ENCODE measurements at regions not wholly inside any gene's neighbourhood (a gene's known extent, or its start where the extent isn't known, plus 50 kb on each side); places are given as distances from the start of the nearest gene placed in this dataset.

DNA sequence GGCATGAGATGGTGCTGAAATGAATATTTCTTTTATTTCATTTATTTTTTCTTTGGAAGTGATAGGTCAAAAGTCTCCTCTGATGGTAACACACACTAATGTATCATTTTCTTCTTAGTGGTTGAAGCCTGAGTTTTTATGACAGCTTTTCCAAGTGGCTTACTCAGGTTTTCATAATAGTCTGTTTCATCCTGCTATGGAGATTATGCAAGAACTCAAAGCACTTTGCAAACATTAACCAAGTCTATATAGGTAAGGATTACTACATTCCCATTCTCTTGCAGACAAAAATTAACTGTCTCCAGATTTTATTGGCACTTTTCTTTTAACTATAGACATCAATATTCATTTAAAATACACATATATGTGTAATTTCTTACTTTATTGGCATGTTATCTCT lies 572.6 kb upstream of the GCFC2 start:
- no peak for DNase-seq (ENCODE audit: low read depth)
- no peak overlapping the region for H3K4me3 ChIP-seq (ENCODE audit: low read length)
- TF ChIP-seq, protein P1, sequence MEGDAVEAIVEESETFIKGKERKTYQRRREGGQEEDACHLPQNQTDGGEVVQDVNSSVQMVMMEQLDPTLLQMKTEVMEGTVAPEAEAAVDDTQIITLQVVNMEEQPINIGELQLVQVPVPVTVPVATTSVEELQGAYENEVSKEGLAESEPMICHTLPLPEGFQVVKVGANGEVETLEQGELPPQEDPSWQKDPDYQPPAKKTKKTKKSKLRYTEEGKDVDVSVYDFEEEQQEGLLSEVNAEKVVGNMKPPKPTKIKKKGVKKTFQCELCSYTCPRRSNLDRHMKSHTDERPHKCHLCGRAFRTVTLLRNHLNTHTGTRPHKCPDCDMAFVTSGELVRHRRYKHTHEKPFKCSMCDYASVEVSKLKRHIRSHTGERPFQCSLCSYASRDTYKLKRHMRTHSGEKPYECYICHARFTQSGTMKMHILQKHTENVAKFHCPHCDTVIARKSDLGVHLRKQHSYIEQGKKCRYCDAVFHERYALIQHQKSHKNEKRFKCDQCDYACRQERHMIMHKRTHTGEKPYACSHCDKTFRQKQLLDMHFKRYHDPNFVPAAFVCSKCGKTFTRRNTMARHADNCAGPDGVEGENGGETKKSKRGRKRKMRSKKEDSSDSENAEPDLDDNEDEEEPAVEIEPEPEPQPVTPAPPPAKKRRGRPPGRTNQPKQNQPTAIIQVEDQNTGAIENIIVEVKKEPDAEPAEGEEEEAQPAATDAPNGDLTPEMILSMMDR (IDR thresholded peaks at IDR 0.05; ENCODE audit: insufficient read depth, low read depth, low read length, missing control alignments), result no peak

- H3K4me3 ChIP-seq (ENCODE audit: low read length), result no peak overlapping the region
Observed at GRCh38 chr2:76281156-76281841, 570.6 kb upstream of the GCFC2 start.

GRCh38 chr2:76280686-76281085 lies 570.0 kb upstream of the GCFC2 start:
- no peak for DNase-seq (ENCODE audit: low read depth)
- no peak overlapping the region for H3K4me3 ChIP-seq (ENCODE audit: low read length)
- TF ChIP-seq, protein P1 (IDR thresholded peaks at IDR 0.05; ENCODE audit: insufficient read depth, low read depth, low read length, missing control alignments), result no peak

More at GRCh38 chr2:76281156-76281841, 570.6 kb upstream of the GCFC2 start:
- no peak for DNase-seq (ENCODE audit: low read depth)
- TF ChIP-seq, protein P1 (IDR thresholded peaks at IDR 0.05; ENCODE audit: insufficient read depth, low read depth, low read length, missing control alignments), result no peak

DNA sequence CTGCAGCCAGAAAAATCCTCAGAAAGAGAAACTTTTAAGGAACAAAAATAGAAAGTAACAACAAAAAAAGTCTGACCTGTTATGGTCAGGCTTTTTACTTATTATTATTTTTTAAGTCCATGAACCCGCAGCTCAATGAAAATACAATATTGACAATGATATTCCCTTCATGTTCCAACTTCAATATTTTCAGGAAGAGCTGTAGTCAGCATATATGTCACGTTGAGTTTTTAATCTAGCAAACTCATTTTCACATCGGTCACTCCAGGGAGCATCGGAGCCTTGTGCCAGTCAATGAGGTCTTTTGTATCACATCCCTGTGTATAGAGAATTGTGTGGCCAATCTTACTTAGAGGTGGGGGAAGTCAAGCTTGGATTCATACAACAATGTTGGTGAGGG lies 568.4 kb upstream of the GCFC2 start:
- no peak overlapping the region for H3K4me3 ChIP-seq (ENCODE audit: low read length)
- DNase-seq (ENCODE audit: low read depth), result no peak
- TF ChIP-seq, protein P1 (IDR thresholded peaks at IDR 0.05; ENCODE audit: insufficient read depth, low read depth, low read length, missing control alignments), result no peak

DNA sequence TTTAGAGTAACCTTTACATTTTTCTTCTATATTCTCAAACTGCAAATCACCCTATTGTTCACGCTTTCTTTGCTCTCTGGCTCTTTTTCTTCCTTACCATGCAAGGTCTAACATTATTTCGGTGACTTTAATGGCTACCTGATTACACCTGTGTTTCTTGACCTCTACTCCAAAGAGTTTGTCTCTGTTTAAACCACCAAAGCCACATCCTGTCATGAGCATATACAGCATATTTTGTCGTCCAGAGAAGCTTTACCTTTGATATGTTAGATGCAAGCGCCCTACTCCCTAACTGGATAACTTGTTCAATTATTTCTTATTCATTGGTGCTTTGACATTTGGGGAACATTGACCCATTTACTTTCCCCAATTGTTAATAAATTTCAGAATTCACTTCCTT lies 565.1 kb upstream of the GCFC2 start:
- no peak overlapping the region for H3K4me3 ChIP-seq (ENCODE audit: low read length)
- TF ChIP-seq, protein P1 (IDR thresholded peaks at IDR 0.05; ENCODE audit: insufficient read depth, low read depth, low read length, missing control alignments), result no peak
- no peak for DNase-seq (ENCODE audit: low read depth)

DNA sequence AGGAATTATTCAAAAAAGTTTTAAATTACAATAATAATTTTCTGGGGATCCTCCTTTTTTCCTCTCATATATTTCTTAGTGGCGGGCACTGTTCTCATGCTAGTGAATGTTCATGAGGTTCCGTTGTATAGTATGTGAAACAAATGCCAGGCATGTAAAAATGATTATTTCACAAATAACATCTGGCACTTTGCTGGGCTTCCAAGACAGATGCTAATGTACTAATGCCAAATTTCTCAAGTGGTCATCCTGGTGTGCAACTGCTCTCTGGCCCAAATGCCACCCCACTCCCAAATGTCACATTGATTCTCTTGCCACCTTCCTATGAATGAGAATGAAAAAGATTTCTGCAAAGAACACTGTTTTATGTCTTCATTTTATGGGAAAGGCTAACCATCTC lies 564.0 kb upstream of the GCFC2 start:
- TF ChIP-seq, protein P1 (IDR thresholded peaks at IDR 0.05; ENCODE audit: insufficient read depth, low read depth, low read length, missing control alignments), result no peak
- no peak for DNase-seq (ENCODE audit: low read depth)
- H3K4me3 ChIP-seq (ENCODE audit: low read length), result no peak overlapping the region

DNA sequence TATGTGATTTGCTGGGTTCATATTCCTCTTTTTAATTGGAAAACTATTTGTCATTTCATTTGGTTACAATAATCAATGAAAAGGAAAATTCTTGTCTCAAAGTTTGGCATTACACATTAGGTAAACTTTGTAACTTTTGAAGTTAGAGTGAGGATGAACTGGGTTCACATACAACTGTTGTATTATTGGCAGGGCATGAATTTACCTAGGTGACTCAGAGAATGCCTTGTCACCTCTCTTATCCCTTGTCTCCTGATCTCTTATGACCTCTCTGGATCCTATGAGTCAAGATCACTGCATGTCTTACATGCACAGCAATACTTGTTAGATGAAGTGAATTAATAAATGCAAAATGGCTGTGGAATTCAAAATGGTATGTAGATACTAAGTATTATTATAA lies 563.4 kb upstream of the GCFC2 start:
- TF ChIP-seq, protein P1 (IDR thresholded peaks at IDR 0.05; ENCODE audit: insufficient read depth, low read depth, low read length, missing control alignments), result no peak
- DNase-seq (ENCODE audit: low read depth), result no peak
- no peak overlapping the region for H3K4me3 ChIP-seq (ENCODE audit: low read length)

Measured in epithelial cell of esophagus (primary cell).